GM18861 (cell line): ENCODE measurements at regions not wholly inside any gene's neighbourhood (a gene's known extent, or its start where the extent isn't known, plus 50 kb on each side); places are given as distances from the start of the nearest gene placed in this dataset.
"Not testable (repeated sequence)": the region's sequence is repeated elsewhere in the genome, so short reads cannot be mapped to it uniquely, and the experiment has no call there.

ENCODE experiments used
- ATAC-seq: cut with Tn5 transposase; IDR thresholded peaks from one replicate; pipeline ENCODE4 v1.9.1; 2021; ENCODE audit not compliant: unreplicated experiment

GRCh38 chr15:21262851-21263425 is 177.4 kb downstream of the POTEB3 start:
- no peak for ATAC-seq

DNA sequence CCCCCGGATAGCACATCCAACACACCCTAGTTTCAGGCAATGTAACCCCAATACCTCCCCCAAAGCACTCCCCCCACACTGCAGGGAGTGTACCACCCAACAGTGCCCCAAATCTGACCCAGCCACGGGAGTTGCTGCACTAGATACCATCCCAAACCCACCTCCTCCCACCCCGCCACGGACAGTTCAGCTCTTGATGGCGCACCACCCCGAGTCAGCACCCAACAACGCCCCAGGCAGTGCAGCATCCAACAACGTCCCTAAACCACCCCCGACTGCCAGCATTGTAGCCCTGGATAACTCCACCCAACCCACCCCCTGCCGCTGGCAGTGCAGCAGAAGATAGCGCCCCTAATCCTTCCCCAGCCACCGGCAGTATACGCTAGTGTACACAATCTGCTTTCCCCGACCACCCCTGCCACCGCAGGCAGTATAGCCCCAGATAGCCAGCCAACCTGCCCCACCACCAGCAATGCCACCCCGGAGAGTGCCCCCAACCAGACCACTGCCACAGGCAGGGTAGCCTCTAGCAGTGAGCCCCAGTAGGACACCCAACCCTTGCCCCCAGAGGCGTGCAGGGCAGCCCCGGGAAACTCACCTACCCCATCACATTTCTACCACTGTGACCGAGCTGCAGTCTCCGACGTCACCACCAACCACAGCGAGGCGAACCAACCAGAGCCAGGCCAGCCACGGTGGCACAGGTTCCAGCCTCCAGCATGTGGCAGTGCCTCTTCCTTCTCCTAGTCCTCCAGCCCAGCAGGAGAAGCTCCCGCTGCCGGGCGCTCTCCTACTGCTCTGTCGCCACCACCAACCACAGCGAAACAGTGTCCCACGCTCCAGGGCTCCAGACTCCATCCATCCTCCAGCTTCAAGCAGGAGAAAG is 178.1 kb downstream of the POTEB3 start:
- ATAC-seq, result no peak

- no peak for ATAC-seq
Measured at GRCh38 chr15:21261396-21261964, 178.8 kb downstream of the POTEB3 start.

DNA sequence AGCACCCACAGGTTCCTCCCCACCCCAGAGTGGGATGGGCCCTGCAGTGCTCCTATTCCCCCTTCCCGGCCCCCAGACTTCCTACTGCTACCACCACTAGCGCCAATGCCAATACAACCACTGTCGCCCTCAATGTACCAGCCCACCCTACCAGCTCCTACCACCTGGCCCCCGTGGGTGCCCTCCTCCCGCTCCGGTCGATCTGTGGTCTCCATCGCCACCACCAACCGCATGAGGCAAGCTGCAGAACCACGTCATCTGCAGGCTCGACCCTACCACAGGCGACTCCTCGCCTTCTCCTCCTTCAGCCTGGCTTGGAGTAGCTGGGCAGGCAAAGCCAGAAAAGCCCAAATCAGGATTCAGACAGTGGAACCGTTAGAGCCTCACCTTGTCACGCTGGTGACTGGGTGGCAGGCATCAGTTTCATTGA is 179.3 kb downstream of the POTEB3 start:
- no peak for ATAC-seq

GRCh38 chr15:21258635-21259034 is 181.7 kb downstream of the POTEB3 start:
- not testable (repeated sequence) for ATAC-seq

DNA sequence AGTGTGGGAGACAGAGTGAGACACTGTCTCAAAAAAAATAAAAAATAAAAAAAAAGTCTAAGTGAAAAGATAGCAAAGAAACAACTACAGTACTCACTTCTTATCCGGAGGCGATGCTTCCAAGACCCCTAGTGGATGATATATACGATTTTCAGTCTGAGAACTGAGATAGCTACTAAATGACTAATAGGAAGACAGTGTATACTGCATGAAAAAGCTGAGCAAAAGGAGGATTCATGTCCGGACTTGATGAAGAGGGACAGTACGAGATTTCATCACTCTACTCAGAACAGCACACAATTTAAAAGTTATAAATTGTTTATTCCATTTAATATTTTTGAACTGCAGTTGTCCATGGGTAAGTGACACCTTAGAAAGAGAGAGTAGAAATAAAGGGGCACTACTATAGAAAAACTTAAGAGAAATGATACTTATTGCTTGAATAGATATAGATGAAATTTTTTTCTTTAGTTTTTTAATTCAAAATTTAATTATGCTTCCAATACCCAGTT is 190.7 kb downstream of the POTEB3 start:
- not testable (repeated sequence) for ATAC-seq
